H1 (cell line): ENCODE measurements at regions not wholly inside any gene's neighbourhood (a gene's known extent, or its start where the extent isn't known, plus 50 kb on each side); places are given as distances from the start of the nearest gene placed in this dataset.

ENCODE experiments used
- ASH2L ChIP-seq: fragments of 200-600, 300-600 bp; sonication (generic); IDR thresholded peaks from one replicate; pipeline ENCODE4 v1.7.1; 2017; ENCODE audit warnings: low read length
- BACH1 ChIP-seq: IDR thresholded peaks from 2 replicates; pipeline ENCODE4 v1.6.1; 2012; ENCODE audit warnings: low read length, improper control_type of control experiment
- CREB1 ChIP-seq: IDR thresholded peaks from 2 replicates; pipeline ENCODE4 v1.6.1; 2012; ENCODE audit warnings: inconsistent platforms
- HDAC6 ChIP-seq: IDR thresholded peaks from one replicate; pipeline ENCODE4 v1.7.1; 2012; ENCODE audit warnings: low read depth, mild to moderate bottlenecking, inconsistent platforms, low read length, moderate library complexity
- PHF8 ChIP-seq: fragments of 200-600 bp; sonication (generic); conservative IDR thresholded peaks from 2 replicates; pipeline ENCODE4 v1.7.1; 2012; ENCODE audit warnings: low read depth, mild to moderate bottlenecking, inconsistent platforms, low read length, moderate library complexity
- POLR2AphosphoS5 ChIP-seq: IDR thresholded peaks from 2 replicates; pipeline ENCODE4 v1.6.1; 2011; ENCODE audit warnings: low read depth, low read length
- SUZ12 ChIP-seq: fragments of 200-600 bp; sonication (generic); IDR thresholded peaks from 2 replicates; pipeline ENCODE4 v1.6.1; 2012; ENCODE audit warnings: mild to moderate bottlenecking, inconsistent platforms, low read length, moderate library complexity, mixed read lengths
- TF ChIP-seq, protein P1 (sequence below), 3 experiments: IDR thresholded peaks; 1 replicate in 2 of 3; 2 replicates in 1 of 3; pipeline versions ENCODE4 v1.5.1 to v1.6.1; 2011; ENCODE audit warnings: low read length in 3 of 3, mild to moderate bottlenecking in 3 of 3, inconsistent platforms in 2 of 3, low read depth in 1 of 3, moderate library complexity in 1 of 3; ENCODE audit not compliant: insufficient read depth in 1 of 3; ENCODE audit errors: control extremely low read depth in 1 of 3

DNA sequence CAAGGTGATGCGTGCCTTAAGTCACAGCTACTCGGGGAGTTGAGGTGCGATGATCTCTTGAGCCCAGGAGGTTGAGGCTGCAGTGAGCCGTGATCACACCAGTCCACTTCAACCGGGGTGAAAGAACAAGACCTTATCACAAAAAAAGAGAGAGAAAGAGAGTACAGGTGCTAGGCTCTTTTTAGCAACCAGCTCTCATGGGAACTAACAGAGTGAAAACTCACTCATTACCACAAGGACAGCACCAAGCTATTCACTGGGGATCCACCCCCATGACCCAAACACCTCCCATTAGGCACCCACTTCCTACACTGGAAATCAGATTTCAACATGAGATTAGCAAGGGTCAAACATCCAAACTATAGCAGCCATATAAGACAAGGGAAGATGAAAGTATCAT is 164.2 kb downstream of the NDUFA12 start (continued):
- TF ChIP-seq, protein P1, sequence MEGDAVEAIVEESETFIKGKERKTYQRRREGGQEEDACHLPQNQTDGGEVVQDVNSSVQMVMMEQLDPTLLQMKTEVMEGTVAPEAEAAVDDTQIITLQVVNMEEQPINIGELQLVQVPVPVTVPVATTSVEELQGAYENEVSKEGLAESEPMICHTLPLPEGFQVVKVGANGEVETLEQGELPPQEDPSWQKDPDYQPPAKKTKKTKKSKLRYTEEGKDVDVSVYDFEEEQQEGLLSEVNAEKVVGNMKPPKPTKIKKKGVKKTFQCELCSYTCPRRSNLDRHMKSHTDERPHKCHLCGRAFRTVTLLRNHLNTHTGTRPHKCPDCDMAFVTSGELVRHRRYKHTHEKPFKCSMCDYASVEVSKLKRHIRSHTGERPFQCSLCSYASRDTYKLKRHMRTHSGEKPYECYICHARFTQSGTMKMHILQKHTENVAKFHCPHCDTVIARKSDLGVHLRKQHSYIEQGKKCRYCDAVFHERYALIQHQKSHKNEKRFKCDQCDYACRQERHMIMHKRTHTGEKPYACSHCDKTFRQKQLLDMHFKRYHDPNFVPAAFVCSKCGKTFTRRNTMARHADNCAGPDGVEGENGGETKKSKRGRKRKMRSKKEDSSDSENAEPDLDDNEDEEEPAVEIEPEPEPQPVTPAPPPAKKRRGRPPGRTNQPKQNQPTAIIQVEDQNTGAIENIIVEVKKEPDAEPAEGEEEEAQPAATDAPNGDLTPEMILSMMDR (IDR thresholded peaks at IDR 0.05; ENCODE audit: control extremely low read depth in 1 of 3, insufficient read depth in 1 of 3, low read depth in 1 of 3, low read length in 3 of 3), result no peak
- TF ChIP-seq SUZ12 (no peak), ASH2L (no peak), CREB1 (no peak), HDAC6 (no peak), BACH1 (no peak), PHF8 (no peak), POLR2AphosphoS5 (no peak)
